ENCODE measurements at regions not wholly inside any gene's neighbourhood (a gene's known extent, or its start where the extent isn't known, plus 50 kb on each side); places are given as distances from the start of the nearest gene placed in this dataset.

DNA sequence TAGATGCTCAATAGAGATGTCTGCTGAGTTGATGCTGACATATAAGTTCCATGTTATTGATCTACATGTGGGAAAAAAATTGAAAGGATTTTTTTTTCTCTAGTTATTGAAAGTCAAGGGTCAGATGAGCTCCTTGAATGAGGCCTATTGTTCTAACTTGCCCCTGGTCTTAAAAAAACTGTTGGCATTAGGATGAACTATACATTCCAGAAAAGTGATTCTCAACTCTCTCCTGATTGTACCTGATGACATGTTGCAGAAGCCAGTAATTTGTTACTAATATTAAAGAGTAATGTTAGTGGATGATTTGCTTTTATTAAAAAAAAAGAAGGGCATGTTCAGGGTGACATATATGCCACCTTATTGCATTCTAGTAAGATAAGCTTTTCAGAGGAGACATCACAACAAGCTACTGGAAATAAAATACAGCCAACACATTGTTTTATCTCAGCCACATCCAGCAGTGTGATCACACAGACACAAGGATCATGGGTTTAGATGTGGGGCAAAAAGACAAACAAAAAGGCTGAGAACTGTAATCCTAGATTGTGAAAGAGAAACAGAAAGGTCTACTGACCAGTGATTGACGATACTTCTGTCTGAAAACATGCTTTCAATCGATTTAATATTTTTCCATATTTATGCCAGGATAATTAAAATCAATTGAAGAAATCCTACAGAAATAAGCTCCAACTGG lies 1314.1 kb upstream of the C9orf72 start:
- Mint-ChIP-seq H3K27me3 (ENCODE audit: low read depth) (no peaks in the 10 kb centered on the region), H3K27ac (no peak overlapping the region), H3K9me3 (no peaks in the 10 kb centered on the region), H3K4me3 (no peak overlapping the region), H3K4me1 (no peaks in the 10 kb centered on the region; a peak in 1 of 4 replicates), H3K36me3 (ENCODE audit: insufficient read depth in 1 of 3, low read depth in 3 of 3) (no peaks in the 10 kb centered on the region)
- H3K14ac ChIP-seq (ENCODE audit: insufficient read depth, low read length), result no peak overlapping the region
- no peak overlapping the region for H3K56ac ChIP-seq (ENCODE audit: insufficient read length, low read depth, low read length)
- H2BK12ac ChIP-seq (ENCODE audit: insufficient read length, low read depth, low read length), result no peak overlapping the region
- no peak overlapping the region for H3K4ac ChIP-seq (ENCODE audit: low read depth, low read length)
- DNase-seq, result no peak
- H3K9ac ChIP-seq (ENCODE audit: extremely low read depth, insufficient read length, low read length), result no peak overlapping the region
- H2BK15ac ChIP-seq (ENCODE audit: low read depth, low read length), result no peak overlapping the region
- no peak overlapping the region for H3K4me2 ChIP-seq (ENCODE audit: insufficient read depth, insufficient read length, low read length)
- H3K9me3 ChIP-seq (ENCODE audit: control insufficient read depth, low read depth, low read length), result no peaks in the 10 kb centered on the region
- H4K5ac ChIP-seq (ENCODE audit: insufficient read length, low read depth, low read length), result no peak overlapping the region
- WGBS (ENCODE audit: extremely low coverage, insufficient read length, low lambda C conversion rate), result no CpG with 5 or more reads among the region's 2 CpGs
- H2AFZ ChIP-seq (ENCODE audit: low read length), result no peak overlapping the region
- no peak overlapping the region for H2BK5ac ChIP-seq (ENCODE audit: insufficient read length, low read length)
- no peaks in the 10 kb centered on the region for H4K20me1 ChIP-seq (ENCODE audit: control insufficient read depth, insufficient read depth, insufficient read length)
- no peak overlapping the region for H4K8ac ChIP-seq (replicated peaks; ENCODE audit: insufficient read length, low read depth, low read length)
- H2BK20ac ChIP-seq (ENCODE audit: low read depth, low read length, poor library complexity, severe bottlenecking), result no peak overlapping the region
- no peak overlapping the region for H3K27ac ChIP-seq (ENCODE audit: insufficient read length, low read depth, low read length)
- TF ChIP-seq, protein P1, sequence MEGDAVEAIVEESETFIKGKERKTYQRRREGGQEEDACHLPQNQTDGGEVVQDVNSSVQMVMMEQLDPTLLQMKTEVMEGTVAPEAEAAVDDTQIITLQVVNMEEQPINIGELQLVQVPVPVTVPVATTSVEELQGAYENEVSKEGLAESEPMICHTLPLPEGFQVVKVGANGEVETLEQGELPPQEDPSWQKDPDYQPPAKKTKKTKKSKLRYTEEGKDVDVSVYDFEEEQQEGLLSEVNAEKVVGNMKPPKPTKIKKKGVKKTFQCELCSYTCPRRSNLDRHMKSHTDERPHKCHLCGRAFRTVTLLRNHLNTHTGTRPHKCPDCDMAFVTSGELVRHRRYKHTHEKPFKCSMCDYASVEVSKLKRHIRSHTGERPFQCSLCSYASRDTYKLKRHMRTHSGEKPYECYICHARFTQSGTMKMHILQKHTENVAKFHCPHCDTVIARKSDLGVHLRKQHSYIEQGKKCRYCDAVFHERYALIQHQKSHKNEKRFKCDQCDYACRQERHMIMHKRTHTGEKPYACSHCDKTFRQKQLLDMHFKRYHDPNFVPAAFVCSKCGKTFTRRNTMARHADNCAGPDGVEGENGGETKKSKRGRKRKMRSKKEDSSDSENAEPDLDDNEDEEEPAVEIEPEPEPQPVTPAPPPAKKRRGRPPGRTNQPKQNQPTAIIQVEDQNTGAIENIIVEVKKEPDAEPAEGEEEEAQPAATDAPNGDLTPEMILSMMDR (conservative IDR thresholded peaks at IDR 0.05), result no peak
- H3K4me1 ChIP-seq (ENCODE audit: insufficient read depth, low read length), result no peaks in the 10 kb centered on the region
- no peak overlapping the region for H2BK120ac ChIP-seq (ENCODE audit: low read depth, low read length, poor library complexity, severe bottlenecking)
- no peak overlapping the region for H2AK5ac ChIP-seq (ENCODE audit: insufficient read length, low read length)
- H3T11ph ChIP-seq (ENCODE audit: low read length), result no peak overlapping the region
- no peaks in the 10 kb centered on the region for H3K23me2 ChIP-seq (ENCODE audit: insufficient read length, low read depth, low read length, poor library complexity, severe bottlenecking)
- H3K27me3 ChIP-seq (ENCODE audit: insufficient read depth, low read length), result no peaks in the 10 kb centered on the region
- H3K23ac ChIP-seq (ENCODE audit: insufficient read length, low read depth, low read length), result no peak overlapping the region
- H3K79me2 ChIP-seq (ENCODE audit: insufficient read depth, low read length), result no peaks in the 10 kb centered on the region
- no peaks in the 10 kb centered on the region for H3K79me1 ChIP-seq (ENCODE audit: insufficient read depth, low read depth, low read length, poor library complexity, severe bottlenecking)
- H3K18ac ChIP-seq (ENCODE audit: insufficient read length, low read depth, low read length), result no peak overlapping the region
- H4K91ac ChIP-seq (ENCODE audit: insufficient read length, low read depth, low read length), result no peak overlapping the region

Measured in H9 (cell line).